NOMO-1 (cell line): ENCODE measurements at regions not wholly inside any gene's neighbourhood (a gene's known extent, or its start where the extent isn't known, plus 50 kb on each side); places are given as distances from the start of the nearest gene placed in this dataset.

Source experiments
- DNase-seq, 2 experiments: peaks; one replicate each; lab custom pipeline; 2025; ENCODE audit not compliant: unreplicated experiment in 2 of 2; lab: John Stamatoyannopoulos, UW

- DNase-seq = no peak
Observed at GRCh38 chr10:71065659-71066058, 146.7 kb upstream of the UNC5B start.

GRCh38 chr10:71066600-71066999 lies 145.8 kb upstream of the UNC5B start:
- DNase-seq = no peak

- no peak for DNase-seq
Observed at GRCh38 chr10:71067098-71067740, 145.2 kb upstream of the UNC5B start.

GRCh38 chr10:71068861-71069271 lies 143.5 kb upstream of the UNC5B start:
- DNase-seq = no peak

- DNase-seq = no peak
Observed at GRCh38 chr10:71069909-71070666, 142.3 kb upstream of the UNC5B start.

GRCh38 chr10:71070741-71071140 lies 141.6 kb upstream of the UNC5B start:
- no peak for DNase-seq

GRCh38 chr10:71072131-71072822 lies 140.1 kb upstream of the UNC5B start:
- no peak for DNase-seq

- DNase-seq = no peak
Observed at GRCh38 chr10:71072823-71073210, 139.6 kb upstream of the UNC5B start.

- DNase-seq = no peak
Observed at GRCh38 chr10:71073451-71074175, 138.8 kb upstream of the UNC5B start.

- DNase-seq = no peak
Observed at GRCh38 chr10:71074176-71074755, 138.1 kb upstream of the UNC5B start.

GRCh38 chr10:71075086-71075758 lies 137.1 kb upstream of the UNC5B start:
- DNase-seq = no peak

- DNase-seq = no peak
Observed at GRCh38 chr10:71075759-71076472, 136.5 kb upstream of the UNC5B start.

- no peak for DNase-seq
Observed at GRCh38 chr10:71076473-71077142, 135.8 kb upstream of the UNC5B start.

GRCh38 chr10:71077143-71077581 lies 135.2 kb upstream of the UNC5B start:
- no peak for DNase-seq

GRCh38 chr10:71077796-71078453 lies 134.4 kb upstream of the UNC5B start:
- DNase-seq = no peak

GRCh38 chr10:71078454-71079145 lies 133.8 kb upstream of the UNC5B start:
- DNase-seq = no peak

- no peak for DNase-seq
Observed at GRCh38 chr10:71079761-71080380, 132.5 kb upstream of the UNC5B start.
